ENCODE measurements at regions not wholly inside any gene's neighbourhood (a gene's known extent, or its start where the extent isn't known, plus 50 kb on each side); places are given as distances from the start of the nearest gene placed in this dataset.

GRCh38 chr13:53683608-53684007 lies 655.0 kb downstream of the OLFM4 start:
- TF ChIP-seq CTCF (IDR thresholded peaks at IDR 0.05; ENCODE audit: borderline replicate concordance, extremely low read depth, low read length, poor library complexity, severe bottlenecking) (no peak), EZH2 (IDR thresholded peaks at IDR 0.05; ENCODE audit: borderline replicate concordance, low read depth, low read length, severe bottlenecking) (no peak)
